Lower lobe of right lung (tissue), 2 donors: ENCODE measurements at regions not wholly inside any gene's neighbourhood (a gene's known extent, or its start where the extent isn't known, plus 50 kb on each side); places are given as distances from the start of the nearest gene placed in this dataset.
A peak's percentile ranks its signal among the peaks of the same experiment; 100 is the strongest.

Source experiments
- ATAC-seq, 2 donors: fragments of 200-7000 bp; cut with Tn5 transposase; one replicate each; pipeline ENCODE4 v1.9.1; 2020 to 2022; ENCODE audit warnings: mild to moderate bottlenecking in 2 of 2, moderate library complexity in 2 of 2
- DNase-seq: peaks from one replicate; pipeline ENCODE4 v3.0.0-alpha.2; 2020
- H3K27ac ChIP-seq: fragments of 200-600 bp; one replicate; pipeline ENCODE4 v1.8.0; 2022
- H3K27me3 ChIP-seq: fragments of 200-600 bp; one replicate; pipeline ENCODE4 v1.8.0; 2022; ENCODE audit warnings: low read depth
- H3K36me3 ChIP-seq: fragments of 200-600 bp; one replicate; pipeline ENCODE4 v1.8.0; 2022; ENCODE audit warnings: mild to moderate bottlenecking
- H3K4me1 ChIP-seq: fragments of 200-600 bp; one replicate; pipeline ENCODE4 v1.8.0; 2022
- H3K4me3 ChIP-seq: fragments of 200-600 bp; one replicate; pipeline ENCODE4 v1.8.0; 2022; ENCODE audit warnings: mild to moderate bottlenecking
- H3K9me3 ChIP-seq: fragments of 200-600 bp; one replicate; pipeline ENCODE4 v1.8.0; 2022
- CTCF ChIP-seq: fragments of 200-600 bp; IDR thresholded peaks from one replicate; pipeline ENCODE4 v1.8.0; 2022; ENCODE audit warnings: antibody characterized with exemption, mild to moderate bottlenecking
- intact Hi-C: fragments of 100-400 bp; cut with DNase I; formaldehyde crosslinking; loops from one replicate; pipeline ENCODE4 v1.11.0; 2022
- donor health status: DM: no; HTN: yes; CAD: no; lungs with severe emphysema.

- H3K36me3 ChIP-seq: no peaks in the 10 kb centered on the region
- H3K4me1 ChIP-seq: no peaks in the 10 kb centered on the region
- peaks cover 4% of the 10 kb centered on the region for H3K9me3 ChIP-seq
- intact Hi-C loops: no loop called here
- H3K4me3 ChIP-seq: no peak overlapping the region
- H3K27me3 ChIP-seq: no peaks in the 10 kb centered on the region
- peak; percentile 64 to 87 for ATAC-seq
- no peak for DNase-seq
- no peak for TF ChIP-seq CTCF
- H3K27ac ChIP-seq: no peak overlapping the region
Measured at GRCh38 chr16:65965628-65966027, 400.9 kb upstream of the CDH5 start.

GRCh38 chr16:65964752-65965151 is 401.7 kb upstream of the CDH5 start:
- intact Hi-C loops: no loop called here

GRCh38 chr16:65961476-65962143 is 404.9 kb upstream of the CDH5 start:
- no peak for DNase-seq
- Histone ChIP-seq H3K9me3 (no peaks in the 10 kb centered on the region), H3K27me3 (no peaks in the 10 kb centered on the region), H3K4me1 (no peaks in the 10 kb centered on the region), H3K36me3 (no peaks in the 10 kb centered on the region), H3K4me3 (no peak overlapping the region), H3K27ac (no peak overlapping the region)
- intact Hi-C loops: no loop called here
- ATAC-seq: no peak
- no peak for TF ChIP-seq CTCF

More at GRCh38 chr16:65964752-65965151, 401.7 kb upstream of the CDH5 start:
- H3K4me3 ChIP-seq: no peak overlapping the region
- H3K27me3 ChIP-seq: no peaks in the 10 kb centered on the region
- no peaks in the 10 kb centered on the region for H3K9me3 ChIP-seq
- no peak for DNase-seq
- no peak for TF ChIP-seq CTCF
- H3K36me3 ChIP-seq: no peaks in the 10 kb centered on the region
- no peaks in the 10 kb centered on the region for H3K4me1 ChIP-seq
- H3K27ac ChIP-seq: no peak overlapping the region
- ATAC-seq: no peak

- no peak for TF ChIP-seq CTCF
- intact Hi-C loops: no loop called here
Measured at GRCh38 chr16:65959983-65960382, 406.5 kb upstream of the CDH5 start.

GRCh38 chr16:65958086-65958485 is 408.4 kb upstream of the CDH5 start:
- H3K27me3 ChIP-seq: no peaks in the 10 kb centered on the region
- DNase-seq (no peak), ATAC-seq (no peak)
- no peak overlapping the region for H3K27ac ChIP-seq
- no peak overlapping the region for H3K4me3 ChIP-seq
- no peaks in the 10 kb centered on the region for H3K9me3 ChIP-seq
- H3K36me3 ChIP-seq: no peaks in the 10 kb centered on the region
- H3K4me1 ChIP-seq: no peaks in the 10 kb centered on the region
- no peak for TF ChIP-seq CTCF
- intact Hi-C loops: no loop called here

More at GRCh38 chr16:65959983-65960382, 406.5 kb upstream of the CDH5 start:
- Histone ChIP-seq H3K4me1 (no peaks in the 10 kb centered on the region), H3K4me3 (no peak overlapping the region), H3K27ac (no peak overlapping the region), H3K27me3 (no peaks in the 10 kb centered on the region), H3K9me3 (no peaks in the 10 kb centered on the region), H3K36me3 (no peaks in the 10 kb centered on the region)
- DNase-seq (no peak), ATAC-seq (no peak)
